Kidney (tissue), 13 donors: ENCODE measurements at regions not wholly inside any gene's neighbourhood (a gene's known extent, or its start where the extent isn't known, plus 50 kb on each side); places are given as distances from the start of the nearest gene placed in this dataset.
A peak's percentile ranks its signal among the peaks of the same experiment; 100 is the strongest.

ENCODE experiments used
- DNase-seq, 5 donors: peaks; one replicate each; pipeline ENCODE4 v3.0.0-alpha.2; 2013 to 2020
- FAIRE-seq: peaks from 2 replicates; lab custom pipeline; 2012; peaks lifted over from hg19 to GRCh38; lab: Jason Lieb, UNC
- H3K27ac ChIP-seq, 2 donors: one replicate each; pipeline ENCODE4 v1.7.0; 2013; ENCODE audit warnings: low read depth in 2 of 2, low read length in 2 of 2, inconsistent platforms in 1 of 2
- H3K27me3 ChIP-seq: one replicate; pipeline ENCODE4 v1.7.1; 2013; ENCODE audit warnings: low read length, inconsistent platforms; ENCODE audit not compliant: control insufficient read depth, insufficient read depth
- H3K36me3 ChIP-seq, 3 donors: one replicate each; pipeline versions ENCODE4 v1.7.0 to v1.7.1; 2013; ENCODE audit warnings: low read length in 3 of 3, control low read depth in 1 of 3, inconsistent platforms in 1 of 3; ENCODE audit not compliant: insufficient read depth in 3 of 3, control insufficient read depth in 2 of 3
- H3K4me1 ChIP-seq, 3 donors: one replicate each; pipeline versions ENCODE4 v1.7.0 to v1.7.1; 2013; ENCODE audit warnings: low read length in 3 of 3, inconsistent platforms in 1 of 3, low read depth in 1 of 3; ENCODE audit not compliant: control insufficient read depth in 2 of 3, insufficient read depth in 2 of 3
- H3K4me3 ChIP-seq, 3 donors: one replicate each; pipeline versions ENCODE4 v1.7.0 to v1.8.1; 2013; ENCODE audit warnings: low read length in 3 of 3, control low read depth in 1 of 3, inconsistent platforms in 1 of 3
- H3K9ac ChIP-seq, 3 donors: one replicate each; pipeline versions ENCODE4 v1.7.0 to v1.7.1; 2013; ENCODE audit warnings: low read length in 3 of 3, control low read depth in 1 of 3, inconsistent platforms in 1 of 3
- H3K9me3 ChIP-seq, 3 donors: one replicate each; pipeline versions ENCODE4 v1.7.0 to v1.7.1; 2013; ENCODE audit warnings: low read length in 3 of 3, control low read depth in 1 of 3, inconsistent platforms in 1 of 3; ENCODE audit not compliant: control insufficient read depth in 2 of 3, insufficient read depth in 1 of 3
- CTCF ChIP-seq: IDR thresholded peaks from 3 replicates; pipeline ENCODE4 v1.5.1; 2012; ENCODE audit warnings: mild to moderate bottlenecking, moderate library complexity, borderline replicate concordance; ENCODE audit not compliant: insufficient read depth; ENCODE audit errors: extremely low read depth
- intact Hi-C: fragments of 100-400 bp; cut with DNase I; formaldehyde crosslinking; loops from one replicate; pipeline ENCODE4 v1.11.1; 2022
- donor health status: control.
- donor health status: control.
- donor health status: control.
- donor health status: control.
- donor health status: control.
- donor health status: DM: yes; HTN: yes; CAD: no.
- donor health status: Normal renal cell carcinoma (clear cell type).

- FAIRE-seq (no peak), DNase-seq (no peak)
- Histone ChIP-seq H3K27ac (no peak overlapping the region), H3K4me3 (no peak overlapping the region), H3K9ac (no peak overlapping the region), H3K4me1 (no peaks in the 10 kb centered on the region), H3K9me3 (no peaks in the 10 kb centered on the region), H3K36me3 (no peaks in the 10 kb centered on the region), H3K27me3 (no peaks in the 10 kb centered on the region)
- intact Hi-C loops, result no loop called here
- no peak for TF ChIP-seq CTCF
These were observed 479.7 kb upstream of the TBX3 start for GRCh38 chr12:115163710-115164109.

- intact Hi-C loops, result no loop called here
These were observed 476.5 kb upstream of the TBX3 start for GRCh38 chr12:115160271-115161128.

GRCh38 chr12:115158816-115159215 is 474.8 kb upstream of the TBX3 start:
- intact Hi-C loops, result no loop called here
- no peak overlapping the region for H3K4me3 ChIP-seq
- no peak overlapping the region for H3K27ac ChIP-seq
- H3K9me3 ChIP-seq, result no peaks in the 10 kb centered on the region
- no peaks in the 10 kb centered on the region for H3K27me3 ChIP-seq
- H3K36me3 ChIP-seq, result no peaks in the 10 kb centered on the region
- DNase-seq (peak in 1 of 5 donors; percentile 21), FAIRE-seq (no peak)
- no peaks in the 10 kb centered on the region for H3K4me1 ChIP-seq
- no peak for TF ChIP-seq CTCF
- H3K9ac ChIP-seq, result no peak overlapping the region

More at GRCh38 chr12:115160271-115161128, 476.5 kb upstream of the TBX3 start:
- Histone ChIP-seq H3K4me3 (no peak overlapping the region), H3K27ac (no peak overlapping the region), H3K9ac (no peak overlapping the region), H3K36me3 (no peaks in the 10 kb centered on the region), H3K27me3 (no peaks in the 10 kb centered on the region), H3K4me1 (no peaks in the 10 kb centered on the region), H3K9me3 (no peaks in the 10 kb centered on the region)
- no peak for TF ChIP-seq CTCF
- peak in 2 of 5 donors; percentile 29 to 31 for DNase-seq
- no peak for FAIRE-seq
